ENCODE measurements at regions not wholly inside any gene's neighbourhood (a gene's known extent, or its start where the extent isn't known, plus 50 kb on each side); places are given as distances from the start of the nearest gene placed in this dataset.

DNA sequence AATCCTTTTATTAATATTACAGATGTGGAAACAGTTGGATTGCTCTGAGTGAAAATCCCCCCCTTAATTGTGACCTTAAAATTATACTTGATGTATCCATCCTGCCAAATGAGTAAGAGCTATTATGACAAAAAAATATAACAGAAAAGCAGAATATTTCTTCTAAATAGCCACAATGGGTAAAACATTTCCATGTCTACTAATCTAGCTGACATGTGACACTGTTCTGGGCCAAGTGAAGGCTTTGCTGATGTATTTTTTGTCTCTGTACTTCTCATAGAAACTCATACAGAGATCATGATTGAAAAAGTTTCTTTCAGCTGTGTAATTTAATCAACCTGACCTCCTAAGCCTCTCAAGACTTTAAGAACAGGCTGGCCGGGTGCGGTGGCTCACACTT lies 569.1 kb upstream of the ZFP42 start:
- Histone ChIP-seq H3K4me1 (no peaks in the 10 kb centered on the region), H3K27ac (no peak overlapping the region), H3K4me3 (no peak overlapping the region), H3K27me3 (no peaks in the 10 kb centered on the region), H3K9me3 (no peaks in the 10 kb centered on the region), H3K36me3 (no peaks in the 10 kb centered on the region)
- no peak for TF ChIP-seq EP300 (IDR thresholded peaks at IDR 0.05)
- TF ChIP-seq POLR2A (IDR thresholded peaks at IDR 0.05), result no peak
- WGBS, result 83% methylated on average over 2 of the region's 2 CpGs
- DNase-seq (ENCODE audit: low spot score in 2 of 2), result no peak

DNA sequence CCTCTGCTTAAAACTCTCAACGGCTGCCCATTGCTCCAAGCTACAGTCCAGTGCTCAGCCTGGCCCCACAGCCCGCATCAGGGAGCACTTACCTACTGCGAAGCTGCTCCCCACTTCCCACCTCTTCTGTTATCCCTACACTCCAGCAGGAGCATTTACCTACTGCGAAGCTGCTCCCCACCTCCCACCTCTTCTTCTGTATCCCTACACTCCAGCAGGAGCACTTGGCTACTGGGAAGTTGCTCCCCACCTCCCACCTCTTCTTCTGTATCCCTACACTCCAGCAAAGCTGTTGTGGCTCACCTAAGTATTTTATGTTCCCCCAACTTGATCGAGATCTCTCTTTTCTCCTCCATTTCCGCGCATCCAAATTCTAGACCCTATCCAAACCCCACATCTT lies 563.3 kb upstream of the ZFP42 start:
- TF ChIP-seq POLR2A (IDR thresholded peaks at IDR 0.05), result no peak
- no peak for TF ChIP-seq CTCF (IDR thresholded peaks at IDR 0.05)
- TF ChIP-seq EP300 (IDR thresholded peaks at IDR 0.05), result no peak
- TF ChIP-seq POLR2AphosphoS5 (IDR thresholded peaks at IDR 0.05), result no peak
- Histone ChIP-seq H3K36me3 (no peaks in the 10 kb centered on the region), H3K27ac (no peak overlapping the region), H3K4me3 (no peak overlapping the region), H3K9me3 (no peaks in the 10 kb centered on the region), H3K4me1 (no peaks in the 10 kb centered on the region), H3K27me3 (no peaks in the 10 kb centered on the region)
- WGBS, result 88% methylated on average over 7 of the region's 7 CpGs
- no peak for DNase-seq (ENCODE audit: low spot score in 2 of 2)

GRCh38 chr4:187433141-187433540 lies 562.4 kb upstream of the ZFP42 start:
- DNase-seq (ENCODE audit: low spot score in 2 of 2), result no peak
- TF ChIP-seq POLR2AphosphoS5 (IDR thresholded peaks at IDR 0.05) (no peak), POLR2A (IDR thresholded peaks at IDR 0.05) (no peak), EP300 (IDR thresholded peaks at IDR 0.05) (no peak), CTCF (IDR thresholded peaks at IDR 0.05) (no peak)
- 58% methylated on average over 4 of the region's 4 CpGs for WGBS

GRCh38 chr4:187436251-187436650 lies 559.3 kb upstream of the ZFP42 start:
- 89% methylated on average over 5 of the region's 5 CpGs for WGBS
- DNase-seq (ENCODE audit: low spot score in 2 of 2), result no peak
- TF ChIP-seq CTCF (IDR thresholded peaks at IDR 0.05), result no peak

More at GRCh38 chr4:187433141-187433540, 562.4 kb upstream of the ZFP42 start:
- Histone ChIP-seq H3K27ac (no peak overlapping the region), H3K36me3 (no peaks in the 10 kb centered on the region), H3K27me3 (no peaks in the 10 kb centered on the region), H3K4me1 (no peaks in the 10 kb centered on the region), H3K9me3 (no peaks in the 10 kb centered on the region), H3K4me3 (no peak overlapping the region)

DNA sequence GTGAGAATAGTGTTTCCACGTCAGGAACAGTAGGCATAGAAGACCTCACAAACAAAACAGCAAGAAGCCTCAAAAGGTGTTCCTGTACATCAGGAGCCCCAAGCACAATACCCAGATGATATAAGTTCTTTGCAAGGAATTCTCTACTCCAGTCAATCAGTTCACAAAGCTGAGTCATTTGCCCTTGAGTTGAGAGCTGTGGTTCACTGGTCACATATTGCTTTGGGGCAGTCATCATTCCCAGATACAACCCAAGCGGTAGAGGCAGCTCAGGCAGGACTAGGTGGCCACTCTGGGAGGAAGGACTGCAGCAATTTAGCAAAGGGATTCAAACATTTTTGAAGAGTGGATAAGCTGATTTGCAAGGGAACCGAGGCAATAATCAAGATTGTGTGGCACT lies 551.5 kb upstream of the ZFP42 start:
- TF ChIP-seq POLR2A (IDR thresholded peaks at IDR 0.05) (no peak), EP300 (IDR thresholded peaks at IDR 0.05) (no peak), CTCF (IDR thresholded peaks at IDR 0.05) (no peak), POLR2AphosphoS5 (IDR thresholded peaks at IDR 0.05) (no peak)
- no peak for DNase-seq (ENCODE audit: low spot score in 2 of 2)
- Histone ChIP-seq H3K27ac (no peak overlapping the region), H3K27me3 (no peaks in the 10 kb centered on the region), H3K36me3 (no peaks in the 10 kb centered on the region), H3K4me1 (no peaks in the 10 kb centered on the region), H3K4me3 (no peak overlapping the region), H3K9me3 (no peaks in the 10 kb centered on the region)
- 90% methylated on average over 3 of the region's 3 CpGs for WGBS

More at GRCh38 chr4:187436251-187436650, 559.3 kb upstream of the ZFP42 start:
- H3K36me3 ChIP-seq, result no peaks in the 10 kb centered on the region
- H3K27me3 ChIP-seq, result no peaks in the 10 kb centered on the region
- no peak overlapping the region for H3K27ac ChIP-seq
- no peaks in the 10 kb centered on the region for H3K9me3 ChIP-seq
- no peak overlapping the region for H3K4me3 ChIP-seq
- no peaks in the 10 kb centered on the region for H3K4me1 ChIP-seq

DNA sequence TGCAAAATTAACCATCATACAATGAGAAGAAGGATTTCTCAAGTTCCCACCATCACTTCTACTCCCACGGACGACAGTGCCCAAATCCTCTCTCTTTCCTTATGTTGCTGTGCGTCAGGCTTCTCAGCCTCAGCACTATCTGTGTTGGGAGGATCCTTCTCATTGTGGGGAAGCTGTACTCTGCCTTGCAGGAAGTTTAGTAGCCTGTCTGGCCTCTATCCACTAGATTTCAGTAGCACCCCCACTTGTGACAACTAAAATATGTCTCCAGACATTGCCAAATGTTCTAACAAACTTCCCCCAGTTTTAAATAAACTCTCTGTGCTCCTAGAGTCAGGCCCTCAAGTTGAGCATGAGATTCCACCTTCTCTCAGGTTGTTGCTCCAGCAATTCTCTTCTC lies 545.9 kb upstream of the ZFP42 start:
- Histone ChIP-seq H3K36me3 (no peaks in the 10 kb centered on the region), H3K4me3 (no peak overlapping the region), H3K27ac (no peak overlapping the region), H3K4me1 (no peaks in the 10 kb centered on the region), H3K27me3 (no peaks in the 10 kb centered on the region), H3K9me3 (no peaks in the 10 kb centered on the region)
- no peak for TF ChIP-seq POLR2AphosphoS5 (IDR thresholded peaks at IDR 0.05)
- TF ChIP-seq POLR2A (IDR thresholded peaks at IDR 0.05), result no peak
- TF ChIP-seq CTCF (IDR thresholded peaks at IDR 0.05), result no peak
- TF ChIP-seq EP300 (IDR thresholded peaks at IDR 0.05), result no peak
- WGBS, result 94% methylated on average over 3 of the region's 3 CpGs
- no peak for DNase-seq (ENCODE audit: low spot score in 2 of 2)
